ENCODE measurements at regions not wholly inside any gene's neighbourhood (a gene's known extent, or its start where the extent isn't known, plus 50 kb on each side); places are given as distances from the start of the nearest gene placed in this dataset.

GRCh38 chr7:155166673-155167370 lies 96.7 kb downstream of the HTR5A start:
- WGBS = 80% methylated on average over 28 of the region's 28 CpGs
- Histone ChIP-seq H3K4me3 (ENCODE audit: low read depth in 1 of 3, low read length in 3 of 3) (no peak overlapping the region), H3K9ac (ENCODE audit: low read depth in 1 of 2, low read length in 2 of 2) (no peak overlapping the region), H3K4me1 (ENCODE audit: control insufficient read depth in 4 of 4, insufficient read depth in 4 of 4, low read length in 3 of 4) (no peaks in the 10 kb centered on the region), H3K36me3 (ENCODE audit: control insufficient read depth in 4 of 4, insufficient read depth in 3 of 4, low read depth in 1 of 4, low read length in 3 of 4) (no peaks in the 10 kb centered on the region), H3K27me3 (ENCODE audit: control insufficient read depth in 4 of 4, insufficient read depth in 4 of 4, low read length in 3 of 4) (peaks cover 0 to 4% (median 0%) of the 10 kb centered on the region in 4 donors), H3K27ac (ENCODE audit: low read depth in 1 of 2, low read length in 2 of 2) (no peak overlapping the region), H3K9me3 (ENCODE audit: control insufficient read depth in 4 of 4, low read length in 3 of 4) (no peaks in the 10 kb centered on the region)
- TF ChIP-seq HNF4A (conservative IDR thresholded peaks at IDR 0.05) (no peak), NR2F2 (IDR thresholded peaks at IDR 0.05) (no peak), ZBTB33 (IDR thresholded peaks at IDR 0.05) (no peak), TAF1 (conservative IDR thresholded peaks at IDR 0.05) (no peak), YY1 (IDR thresholded peaks at IDR 0.05) (no peak), SP1 (IDR thresholded peaks at IDR 0.05) (no peak), FOXA2 (IDR thresholded peaks at IDR 0.05) (no peak), CTCF (IDR thresholded peaks at IDR 0.05; ENCODE audit: low read depth, low read length, missing input control) (no peak), RAD21 (IDR thresholded peaks at IDR 0.05) (no peak), EGR1 (IDR thresholded peaks at IDR 0.05; ENCODE audit: low read depth in 2 of 2) (no peak), HNF4G (IDR thresholded peaks at IDR 0.05) (no peak), REST (IDR thresholded peaks at IDR 0.05) (no peak)
- DNase-seq (ENCODE audit: low spot score) = peak; percentile 20

GRCh38 chr7:155167706-155168365 lies 97.7 kb downstream of the HTR5A start:
- H3K27ac ChIP-seq (ENCODE audit: low read depth in 1 of 2, low read length in 2 of 2) = no peak overlapping the region
- peaks cover 0 to 4% (median 0%) of the 10 kb centered on the region in 4 donors for H3K27me3 ChIP-seq (ENCODE audit: control insufficient read depth in 4 of 4, insufficient read depth in 4 of 4, low read length in 3 of 4)
- 83% methylated on average over 19 of the region's 19 CpGs for WGBS
- H3K4me3 ChIP-seq (ENCODE audit: low read depth in 1 of 3, low read length in 3 of 3) = no peak overlapping the region
- H3K9me3 ChIP-seq (ENCODE audit: control insufficient read depth in 4 of 4, low read length in 3 of 4) = no peaks in the 10 kb centered on the region
- H3K4me1 ChIP-seq (ENCODE audit: control insufficient read depth in 4 of 4, insufficient read depth in 4 of 4, low read length in 3 of 4) = no peaks in the 10 kb centered on the region
- H3K36me3 ChIP-seq (ENCODE audit: control insufficient read depth in 4 of 4, insufficient read depth in 3 of 4, low read depth in 1 of 4, low read length in 3 of 4) = no peaks in the 10 kb centered on the region
- no peak overlapping the region for H3K9ac ChIP-seq (ENCODE audit: low read depth in 1 of 2, low read length in 2 of 2)
- DNase-seq (ENCODE audit: low spot score) = peak; percentile 9
- TF ChIP-seq FOXA2 (IDR thresholded peaks at IDR 0.05) (no peak), NR2F2 (IDR thresholded peaks at IDR 0.05) (no peak), REST (IDR thresholded peaks at IDR 0.05) (no peak), GABPA (IDR thresholded peaks at IDR 0.05 in 1 of 2, conservative IDR thresholded peaks at IDR 0.05 in 1 of 2) (no peak), TAF1 (conservative IDR thresholded peaks at IDR 0.05) (no peak), CTCF (IDR thresholded peaks at IDR 0.05; ENCODE audit: low read depth, low read length, missing input control) (no peak), RAD21 (IDR thresholded peaks at IDR 0.05) (no peak), JUND (IDR thresholded peaks at IDR 0.05) (no peak), RXRA (IDR thresholded peaks at IDR 0.05) (no peak), HNF4G (IDR thresholded peaks at IDR 0.05) (no peak), EGR1 (IDR thresholded peaks at IDR 0.05; ENCODE audit: low read depth in 2 of 2) (no peak), SP1 (IDR thresholded peaks at IDR 0.05) (no peak), HNF4A (conservative IDR thresholded peaks at IDR 0.05) (no peak), ATF3 (IDR thresholded peaks at IDR 0.05) (no peak)
